Rectal smooth muscle tissue (tissue), 1 donor: ENCODE measurements at regions not wholly inside any gene's neighbourhood (a gene's known extent, or its start where the extent isn't known, plus 50 kb on each side); places are given as distances from the start of the nearest gene placed in this dataset.
"Not testable (repeated sequence)": the region's sequence is repeated elsewhere in the genome, so short reads cannot be mapped to it uniquely, and the experiment has no call there.

Source experiments
- H3K27ac ChIP-seq: one replicate; pipeline ENCODE4 v1.7.0; 2013; ENCODE audit warnings: low read depth, low read length, inconsistent platforms
- H3K27me3 ChIP-seq: one replicate; pipeline ENCODE4 v1.7.0; 2013; ENCODE audit warnings: low read length; ENCODE audit not compliant: control insufficient read depth, insufficient read depth
- H3K36me3 ChIP-seq: one replicate; pipeline ENCODE4 v1.7.0; 2013; ENCODE audit warnings: low read length; ENCODE audit not compliant: control insufficient read depth, insufficient read depth
- H3K4me1 ChIP-seq: one replicate; pipeline ENCODE4 v1.7.0; 2013; ENCODE audit warnings: low read length; ENCODE audit not compliant: control insufficient read depth, insufficient read depth
- H3K4me3 ChIP-seq: one replicate; pipeline ENCODE4 v1.7.0; 2013; ENCODE audit warnings: low read length
- H3K9ac ChIP-seq: one replicate; pipeline ENCODE4 v1.7.0; 2013; ENCODE audit warnings: low read length

- H3K9ac ChIP-seq, result no peak overlapping the region
- H3K4me3 ChIP-seq, result no peak overlapping the region
- no peaks in the 10 kb centered on the region for H3K27me3 ChIP-seq
- H3K36me3 ChIP-seq, result no peaks in the 10 kb centered on the region
- H3K4me1 ChIP-seq, result no peaks in the 10 kb centered on the region
- no peak overlapping the region for H3K27ac ChIP-seq
Observed at GRCh38 chr6:27786048-27786447, 126.1 kb downstream of the OR2B2 start.

GRCh38 chr6:27785294-27785693, 126.9 kb downstream of the OR2B2 start:
- H3K9ac ChIP-seq, result no peak overlapping the region
- H3K4me1 ChIP-seq, result no peaks in the 10 kb centered on the region
- H3K27ac ChIP-seq, result no peak overlapping the region
- H3K4me3 ChIP-seq, result no peak overlapping the region
- no peaks in the 10 kb centered on the region for H3K27me3 ChIP-seq
- no peaks in the 10 kb centered on the region for H3K36me3 ChIP-seq

GRCh38 chr6:27782748-27783147, 129.4 kb downstream of the OR2B2 start:
- H3K27me3 ChIP-seq, result no peaks in the 10 kb centered on the region
- no peaks in the 10 kb centered on the region for H3K36me3 ChIP-seq
- no peaks in the 10 kb centered on the region for H3K4me1 ChIP-seq
- no peak overlapping the region for H3K4me3 ChIP-seq
- H3K9ac ChIP-seq, result no peak overlapping the region
- no peak overlapping the region for H3K27ac ChIP-seq

GRCh38 chr6:27778625-27779417, 133.4 kb downstream of the OR2B2 start:
- Histone ChIP-seq H3K27me3 (no peaks in the 10 kb centered on the region), H3K27ac (no peak overlapping the region), H3K4me3 (no peak overlapping the region), H3K36me3 (no peaks in the 10 kb centered on the region), H3K4me1 (no peaks in the 10 kb centered on the region), H3K9ac (no peak overlapping the region)

GRCh38 chr6:27777614-27778355, 134.4 kb downstream of the OR2B2 start:
- H3K9ac ChIP-seq, result no peak overlapping the region
- H3K27ac ChIP-seq, result no peak overlapping the region
- H3K36me3 ChIP-seq, result no peaks in the 10 kb centered on the region
- H3K4me3 ChIP-seq, result no peak overlapping the region
- no peaks in the 10 kb centered on the region for H3K27me3 ChIP-seq
- H3K4me1 ChIP-seq, result no peaks in the 10 kb centered on the region

GRCh38 chr6:27777126-27777525, 135.1 kb downstream of the OR2B2 start:
- Histone ChIP-seq H3K27me3 (no peaks in the 10 kb centered on the region), H3K4me3 (no peak overlapping the region), H3K9ac (no peak overlapping the region), H3K4me1 (no peaks in the 10 kb centered on the region), H3K36me3 (no peaks in the 10 kb centered on the region), H3K27ac (no peak overlapping the region)

GRCh38 chr6:27776504-27776903, 135.7 kb downstream of the OR2B2 start:
- H3K27ac ChIP-seq, result no peak overlapping the region
- no peak overlapping the region for H3K9ac ChIP-seq
- no peaks in the 10 kb centered on the region for H3K4me1 ChIP-seq
- H3K4me3 ChIP-seq, result no peak overlapping the region
- no peaks in the 10 kb centered on the region for H3K36me3 ChIP-seq
- H3K27me3 ChIP-seq, result no peaks in the 10 kb centered on the region

GRCh38 chr6:27775796-27776184, 136.4 kb downstream of the OR2B2 start:
- Histone ChIP-seq H3K9ac (no peak overlapping the region), H3K4me3 (no peak overlapping the region), H3K4me1 (no peaks in the 10 kb centered on the region), H3K27ac (no peak overlapping the region), H3K27me3 (no peaks in the 10 kb centered on the region), H3K36me3 (no peaks in the 10 kb centered on the region)

- not testable (repeated sequence) for H3K27me3 ChIP-seq, H3K4me1 ChIP-seq, H3K36me3 ChIP-seq, H3K9ac ChIP-seq, H3K4me3 ChIP-seq, H3K27ac ChIP-seq
Observed at GRCh38 chr6:27775138-27775795, 136.9 kb downstream of the OR2B2 start.

GRCh38 chr6:27774264-27774600, 138.0 kb downstream of the OR2B2 start:
- H3K36me3 ChIP-seq, H3K9ac ChIP-seq, H3K4me1 ChIP-seq, H3K27ac ChIP-seq, H3K4me3 ChIP-seq, H3K27me3 ChIP-seq: not testable (repeated sequence)

- H3K9ac ChIP-seq, H3K36me3 ChIP-seq, H3K4me1 ChIP-seq, H3K4me3 ChIP-seq, H3K27ac ChIP-seq, H3K27me3 ChIP-seq: not testable (repeated sequence)
Observed at GRCh38 chr6:27773542-27774263, 138.5 kb downstream of the OR2B2 start.

- Histone ChIP-seq H3K4me3 (peak overlapping the region; percentile 35), H3K27me3 (no peaks in the 10 kb centered on the region), H3K9ac (no peak overlapping the region)
Observed at GRCh38 chr6:27772261-27773001, 139.8 kb downstream of the OR2B2 start.

More at GRCh38 chr6:27772261-27773001, 139.8 kb downstream of the OR2B2 start:
- Histone ChIP-seq H3K36me3 (no peaks in the 10 kb centered on the region), H3K27ac (no peak overlapping the region), H3K4me1 (no peaks in the 10 kb centered on the region)
